ENCODE measurements at regions not wholly inside any gene's neighbourhood (a gene's known extent, or its start where the extent isn't known, plus 50 kb on each side); places are given as distances from the start of the nearest gene placed in this dataset.

GRCh38 chr4:33171873-33172525 lies 2451.8 kb downstream of the PCDH7 start:
- TF ChIP-seq POLR2A (IDR thresholded peaks at IDR 0.05; ENCODE audit: low read length) (no peak), GATA1 (IDR thresholded peaks at IDR 0.05; ENCODE audit: low read depth, low read length) (no peak)
